ENCODE measurements at regions not wholly inside any gene's neighbourhood (a gene's known extent, or its start where the extent isn't known, plus 50 kb on each side); places are given as distances from the start of the nearest gene placed in this dataset.
A peak's percentile ranks its signal among the peaks of the same experiment; 100 is the strongest.

DNA sequence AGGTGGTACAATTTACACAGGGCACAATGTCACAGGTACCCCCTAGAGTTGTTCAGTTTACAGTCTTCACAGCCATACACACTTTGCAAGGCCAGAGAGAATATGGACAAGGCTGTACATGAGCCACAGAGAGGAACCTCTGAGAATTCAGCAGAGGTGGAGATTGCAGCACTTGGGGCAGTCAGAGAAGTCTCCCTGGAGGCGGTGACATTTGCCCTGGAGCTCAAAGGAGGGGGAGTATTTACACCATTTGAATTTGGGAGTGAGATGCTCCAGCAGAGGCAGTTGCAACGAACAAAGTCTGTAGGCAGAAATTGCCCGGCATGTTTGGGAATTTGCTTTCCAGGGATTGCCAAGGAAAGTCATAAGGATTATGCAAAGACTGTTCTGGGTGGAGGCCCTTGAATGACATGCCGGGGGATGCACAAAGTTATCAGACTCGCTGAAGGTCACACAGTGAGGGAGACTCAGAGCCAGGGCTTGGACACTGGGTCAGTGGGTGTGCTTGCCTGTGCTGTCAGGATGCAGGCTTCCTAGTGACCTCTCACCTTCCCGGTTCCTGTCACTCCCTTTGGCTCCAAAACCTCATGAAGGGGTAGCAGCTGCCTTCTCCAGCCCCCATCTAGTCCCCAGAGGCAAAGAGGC is 160.7 kb upstream of the PCBD1 start:
- peak; percentile 76 to 88 for DNase-seq

DNA sequence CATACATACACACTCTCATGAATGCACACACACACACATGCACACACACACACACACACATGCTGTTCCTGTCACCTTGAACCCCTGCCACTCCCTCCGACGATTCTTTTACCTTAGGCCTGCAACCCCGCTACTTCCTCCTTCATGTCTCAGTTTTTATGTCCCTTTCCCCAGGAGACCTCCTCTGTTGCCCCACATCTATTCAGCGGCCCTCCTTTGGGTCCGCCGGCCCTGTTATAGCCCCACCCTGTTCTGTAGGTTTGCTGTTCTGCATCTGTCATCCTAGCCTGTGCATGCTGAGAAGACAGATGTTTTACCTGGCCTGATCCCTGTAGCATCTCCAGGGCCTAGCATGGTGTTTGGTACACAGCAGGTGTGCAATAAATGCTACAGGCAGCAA is 161.6 kb upstream of the PCBD1 start:
- no peak for DNase-seq

DNA sequence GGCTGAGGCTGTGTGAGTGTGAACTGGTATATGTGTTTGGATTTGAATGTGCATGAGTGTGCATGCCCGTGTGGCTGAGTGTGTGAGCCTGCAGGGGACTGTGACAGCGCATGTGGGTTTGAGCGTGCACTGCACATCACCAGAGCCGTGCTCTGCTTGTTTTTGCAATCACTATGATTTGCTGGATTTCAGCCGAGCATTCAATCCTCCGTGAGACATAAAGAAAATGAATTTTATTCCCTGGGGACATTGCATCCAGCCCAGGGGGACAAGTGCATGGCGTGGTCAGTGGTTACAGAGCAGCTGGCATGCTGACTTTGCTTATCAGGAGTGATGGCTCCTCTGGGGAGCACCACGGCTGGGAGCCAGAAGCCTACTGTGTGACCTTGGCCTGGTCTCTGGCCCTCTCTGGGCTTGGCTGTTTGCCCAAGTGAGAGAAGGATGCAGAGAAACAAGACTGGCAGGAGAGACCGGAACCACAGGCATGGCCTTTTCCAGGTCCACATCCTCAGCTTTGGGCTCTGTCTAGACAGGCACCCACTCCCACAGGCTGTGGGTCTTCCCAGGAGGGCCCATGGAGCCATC is 160.2 kb upstream of the UNC5B start:
- DNase-seq = no peak

DNA sequence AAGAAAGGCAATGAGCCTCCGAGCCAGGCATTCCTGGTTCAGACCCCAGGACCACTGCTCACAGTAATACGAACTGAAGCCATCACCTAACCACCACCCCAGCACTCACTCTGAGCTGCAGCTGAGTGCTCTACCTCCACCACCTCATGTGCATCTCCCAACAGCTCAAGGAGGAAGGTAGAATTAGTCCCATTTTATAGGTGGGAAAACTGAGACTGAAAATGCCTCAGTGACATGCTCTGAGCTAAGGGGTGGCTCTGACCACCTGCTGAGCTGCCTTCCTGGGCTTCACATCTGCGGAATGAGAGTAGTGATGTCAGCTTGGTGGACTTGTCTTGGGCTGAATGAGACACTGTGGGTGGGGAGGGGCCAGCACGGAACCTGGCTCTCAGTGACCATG is 159.7 kb upstream of the UNC5B start:
- DNase-seq = no peak

DNA sequence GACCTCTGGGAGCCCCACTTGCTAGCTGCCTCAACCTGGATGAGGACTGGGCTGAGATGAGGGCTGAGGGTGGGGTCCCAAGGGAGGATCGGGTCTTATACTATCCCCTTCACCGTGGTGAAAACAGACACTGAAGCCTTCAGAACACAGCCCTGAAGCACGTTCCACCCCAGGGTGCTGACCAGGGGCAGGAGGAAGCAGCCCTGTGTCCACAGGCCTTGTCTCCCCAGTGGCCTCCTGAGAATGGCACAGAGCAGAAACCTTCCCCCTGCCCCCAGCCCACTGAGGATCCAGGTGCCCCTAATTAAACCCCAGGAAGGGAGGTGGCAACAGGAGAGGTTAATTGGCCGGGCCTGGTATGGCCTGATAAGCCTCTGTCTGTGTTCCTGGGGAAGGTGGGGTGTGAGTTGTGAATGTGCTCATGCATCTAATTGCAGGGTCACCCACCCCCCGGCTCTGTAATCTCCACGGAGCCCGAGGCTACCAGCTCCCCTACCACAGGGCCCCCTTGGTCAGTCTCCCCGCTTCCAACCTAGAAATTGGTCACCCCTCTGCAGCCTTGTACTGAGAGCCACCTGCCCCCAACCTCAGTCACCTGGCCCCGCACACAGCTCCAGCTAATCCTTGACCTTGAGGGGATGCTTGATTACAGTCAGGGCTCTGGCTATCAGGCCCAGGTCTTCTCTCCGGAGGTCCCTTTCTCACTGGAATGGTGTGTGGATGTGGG is 159.0 kb upstream of the UNC5B start:
- no peak for DNase-seq

DNA sequence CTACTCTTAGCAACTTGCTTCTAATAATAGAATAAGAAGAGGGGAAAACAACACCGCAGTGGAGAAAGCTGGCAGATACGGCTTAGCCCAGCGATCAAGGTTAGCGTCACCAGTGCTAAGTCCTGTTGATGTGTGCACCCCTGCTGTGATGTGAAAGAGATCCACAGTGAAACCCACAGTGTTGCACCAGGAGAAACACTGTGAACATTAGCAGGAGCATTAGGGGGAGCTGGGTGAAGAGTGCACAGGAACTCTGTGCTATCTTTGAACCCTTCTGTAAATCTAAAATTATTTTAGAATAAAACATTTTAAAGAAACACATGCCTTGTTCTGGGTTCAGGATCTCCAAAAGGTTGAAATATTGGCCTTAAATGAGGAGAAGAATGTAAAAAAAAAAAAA is 154.1 kb upstream of the UNC5B start:
- no peak for DNase-seq

DNA sequence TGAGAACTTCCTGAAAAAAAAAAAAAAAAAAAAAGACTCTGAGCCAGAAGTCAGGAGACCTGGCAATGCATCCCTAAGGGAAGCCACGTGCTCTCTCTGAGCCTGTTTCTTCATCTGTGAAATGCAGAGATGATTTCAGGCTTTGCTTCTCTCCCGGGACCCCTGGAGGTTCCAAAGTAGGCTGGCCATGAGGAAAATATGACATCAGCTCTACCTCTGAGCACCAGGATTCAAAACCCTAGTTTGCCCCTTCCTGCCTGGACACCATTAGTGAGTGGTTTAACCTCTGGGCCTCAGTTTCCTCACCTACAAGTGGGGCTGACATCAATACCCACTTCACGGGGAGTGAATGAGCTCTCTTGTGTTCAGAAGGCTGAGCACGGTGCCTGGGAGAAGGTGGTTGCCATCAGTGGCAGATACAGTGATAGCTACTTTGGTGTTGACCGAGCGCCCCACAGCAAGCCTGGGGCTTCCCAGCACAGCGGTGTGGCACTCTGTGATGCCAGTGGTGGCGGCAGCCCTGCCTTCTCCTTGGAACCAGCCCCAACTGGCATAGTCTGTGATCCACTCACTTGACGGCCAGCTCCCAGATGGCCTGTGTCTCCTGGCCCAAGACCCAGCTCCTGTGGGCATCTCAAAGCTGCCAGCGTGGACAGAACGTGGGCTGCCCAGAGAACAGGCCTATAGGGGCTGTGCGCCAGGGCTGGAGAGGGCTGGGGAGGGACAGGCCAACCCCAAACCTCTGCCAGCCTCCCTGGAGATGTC is 153.1 kb upstream of the UNC5B start:
- DNase-seq = no peak

DNA sequence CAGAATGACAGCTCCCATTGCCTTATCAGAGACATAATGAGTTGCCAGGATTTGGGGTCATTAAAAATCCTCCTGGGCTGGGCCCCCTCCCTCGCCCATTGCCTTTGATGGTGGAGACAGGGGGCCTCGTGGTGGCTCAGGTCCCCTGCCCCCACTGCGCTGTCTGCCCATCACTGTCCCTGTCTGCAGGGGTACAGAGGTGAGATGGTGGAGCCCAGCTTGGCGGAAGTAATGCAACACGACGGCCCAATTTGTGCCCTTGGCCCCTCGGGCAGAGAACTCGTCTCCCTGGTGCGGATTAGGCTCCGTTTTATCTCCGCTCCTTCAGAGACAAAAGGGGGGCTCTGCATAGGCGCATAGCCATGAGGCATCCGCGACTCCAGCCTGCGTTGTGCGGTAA is 152.4 kb upstream of the UNC5B start:
- DNase-seq = no peak

DNA sequence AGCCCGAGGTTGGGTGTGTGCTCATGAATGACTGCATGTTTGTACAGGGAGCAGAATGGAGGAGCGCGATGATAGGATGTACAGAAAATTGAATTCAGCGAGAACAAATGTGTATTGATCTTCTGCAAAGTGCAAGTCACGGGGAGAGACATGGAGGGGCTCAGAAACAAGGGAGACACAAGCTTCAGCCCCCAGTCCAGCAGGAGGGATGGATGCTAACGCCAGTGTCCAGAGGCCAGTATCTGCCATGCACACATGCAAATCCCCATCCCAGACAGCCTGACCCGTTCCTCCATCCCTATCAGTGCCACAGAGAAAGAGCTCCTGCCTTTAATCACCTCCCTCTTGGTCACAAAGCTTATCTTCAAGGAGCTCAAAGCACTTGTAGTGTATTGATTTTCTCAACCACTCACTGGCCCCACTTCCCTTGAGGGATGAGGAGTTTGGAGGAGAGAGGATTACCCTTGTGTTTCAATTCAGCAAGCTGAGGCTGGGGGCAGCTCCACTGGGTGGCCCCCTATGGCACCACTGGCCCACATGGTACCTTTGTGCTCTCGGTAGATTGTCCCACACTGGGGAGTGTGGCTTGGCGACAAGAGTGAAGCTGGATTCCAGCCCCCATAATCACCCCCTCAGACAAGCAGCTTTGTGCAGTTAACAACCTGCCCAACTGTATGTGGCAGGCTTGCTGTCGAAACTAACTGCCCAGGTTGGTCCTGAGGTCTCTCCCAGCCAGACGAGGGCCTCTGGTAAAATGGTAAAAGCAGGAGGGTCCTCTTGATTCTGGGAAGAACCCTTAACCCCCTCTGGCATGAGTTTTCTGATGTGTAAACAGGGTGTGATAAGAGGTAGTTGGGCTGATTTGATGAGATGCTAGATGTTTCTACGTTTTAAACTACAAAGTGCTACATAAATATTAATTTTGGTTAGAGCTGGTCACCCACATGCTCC is 151.6 kb upstream of the UNC5B start:
- DNase-seq = no peak

DNA sequence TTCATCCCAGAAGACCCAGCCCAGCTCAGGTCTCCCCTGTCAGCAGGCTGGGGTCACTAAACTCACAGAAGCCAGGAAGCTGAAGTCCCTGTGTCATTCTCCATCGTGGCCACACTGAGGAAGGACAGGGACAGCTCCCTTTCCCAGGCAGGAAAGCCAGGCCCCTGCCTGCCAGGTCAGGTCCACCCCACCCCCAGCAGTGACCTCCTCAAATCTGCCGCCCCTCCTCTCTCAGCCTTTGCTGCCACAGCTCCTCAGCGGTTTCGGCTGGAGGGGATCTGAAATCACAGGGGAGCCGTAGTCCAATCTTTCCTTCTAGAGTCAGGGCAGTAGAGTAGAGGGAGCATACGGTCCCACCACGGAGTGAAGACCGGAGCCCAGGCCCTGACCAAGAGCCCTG is 150.9 kb upstream of the UNC5B start:
- DNase-seq = no peak

DNA sequence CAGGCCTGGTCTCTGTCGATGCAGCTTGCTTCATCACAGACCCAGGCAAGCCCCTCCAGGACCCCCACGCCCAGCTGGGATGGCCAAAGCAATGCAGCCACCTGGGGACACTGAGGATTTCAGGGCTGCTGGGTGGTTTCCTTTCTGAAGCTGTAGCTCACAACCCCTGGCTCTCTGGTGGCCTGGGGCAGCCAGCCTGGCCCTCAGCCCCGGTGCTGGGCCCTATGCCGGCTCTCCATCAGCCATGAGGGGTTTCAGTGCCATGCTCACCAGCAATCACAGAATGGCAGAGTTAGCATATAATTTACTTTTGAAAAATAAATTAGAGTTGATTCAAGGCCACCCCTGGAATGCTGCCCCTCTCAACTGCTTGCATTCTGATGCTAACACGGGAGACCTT is 150.2 kb upstream of the UNC5B start:
- no peak for DNase-seq

DNA sequence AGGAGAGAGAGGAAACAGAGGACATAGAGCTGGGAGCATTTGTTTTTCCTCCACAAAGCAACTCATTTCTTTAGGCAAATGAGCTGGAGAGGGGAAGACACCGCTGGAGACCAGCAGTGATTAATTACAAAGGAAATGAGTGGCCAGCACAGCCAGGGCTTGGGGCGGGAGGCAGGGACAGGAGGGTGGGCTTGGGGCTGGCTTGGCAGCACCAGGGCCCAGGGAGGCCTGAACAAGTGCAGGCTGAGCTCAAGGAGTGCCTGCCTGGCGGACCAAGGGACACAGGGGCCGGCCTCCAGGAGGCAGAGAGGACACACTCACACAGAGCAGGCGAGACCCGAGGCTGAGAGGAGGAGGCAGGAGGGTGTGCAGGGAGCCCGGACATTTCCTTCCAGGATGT is 149.0 kb upstream of the UNC5B start:
- no peak for DNase-seq

DNA sequence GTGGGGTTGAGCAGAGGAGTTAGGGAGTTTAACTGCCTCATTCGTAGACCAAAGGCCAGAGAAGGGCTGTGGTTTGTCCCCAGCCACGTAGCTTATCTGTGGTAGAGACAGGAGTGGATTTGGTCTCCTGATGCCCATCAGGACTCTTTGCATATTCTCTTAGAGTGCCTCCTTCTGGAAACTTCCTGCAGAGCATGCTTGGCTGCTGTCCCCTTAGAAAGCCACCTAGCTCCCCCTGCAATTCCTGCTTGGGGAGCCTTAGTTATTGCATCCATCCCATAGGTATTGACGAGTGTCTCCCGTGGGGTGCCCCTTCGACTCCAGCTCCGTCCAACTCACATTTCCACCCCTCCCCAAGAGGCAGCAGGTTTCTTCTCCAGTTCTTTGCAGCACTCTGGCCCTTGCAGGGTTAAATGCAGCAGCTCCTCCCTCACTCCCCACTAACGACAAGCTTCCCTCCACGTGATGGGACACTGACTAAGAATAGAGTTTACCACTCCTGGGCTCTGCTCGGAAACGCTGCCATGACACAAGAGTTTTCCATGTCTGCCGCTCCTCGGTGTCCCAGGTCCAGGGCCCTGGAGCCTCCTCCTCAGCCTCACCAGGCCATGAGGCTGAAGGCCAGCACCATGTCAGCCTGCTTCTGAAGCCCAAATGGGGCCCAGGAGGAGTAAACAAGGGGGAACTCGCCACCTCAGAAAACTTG is 147.8 kb upstream of the UNC5B start:
- peak in 1 of 2 donors; percentile 27 for DNase-seq

DNA sequence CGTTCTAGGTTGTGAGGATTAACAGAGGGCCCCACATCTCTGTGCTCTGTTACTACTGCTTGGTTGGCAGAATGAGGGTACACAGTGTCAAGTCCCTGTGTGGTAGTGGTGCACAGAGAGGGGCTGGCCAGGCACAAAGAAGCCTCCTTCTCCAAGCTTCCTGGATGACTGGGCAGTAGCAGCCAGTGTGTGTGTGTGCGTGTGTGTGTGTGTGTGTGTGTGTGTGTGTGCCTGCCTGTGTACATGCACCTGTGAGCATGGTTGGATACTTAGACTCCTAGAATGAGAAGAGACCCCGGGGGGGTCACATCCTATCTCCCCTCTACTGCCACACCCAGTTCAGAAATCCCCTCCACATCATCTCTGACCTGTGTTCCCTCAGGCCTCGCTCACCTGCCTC is 146.7 kb upstream of the UNC5B start:
- DNase-seq = no peak

DNA sequence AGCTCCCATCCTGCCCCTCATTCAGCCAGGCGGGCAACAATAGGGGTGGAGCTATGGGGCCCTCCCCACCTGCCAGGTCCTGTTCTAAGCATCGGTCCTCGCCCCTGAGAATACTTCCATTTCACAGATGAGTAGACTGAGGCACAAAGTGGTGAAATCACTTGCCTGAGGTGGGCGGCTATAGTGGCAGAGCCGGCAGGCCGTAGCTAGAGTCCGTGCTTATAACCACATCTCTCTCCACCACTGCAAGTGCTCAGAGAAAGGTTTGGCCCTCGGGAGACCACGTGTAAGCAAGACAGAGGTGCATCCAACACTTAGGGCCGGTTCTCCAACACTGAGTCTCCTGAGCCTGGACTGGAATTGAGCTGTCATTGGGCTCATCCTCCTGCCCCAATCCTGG is 145.8 kb upstream of the UNC5B start:
- DNase-seq = no peak

DNA sequence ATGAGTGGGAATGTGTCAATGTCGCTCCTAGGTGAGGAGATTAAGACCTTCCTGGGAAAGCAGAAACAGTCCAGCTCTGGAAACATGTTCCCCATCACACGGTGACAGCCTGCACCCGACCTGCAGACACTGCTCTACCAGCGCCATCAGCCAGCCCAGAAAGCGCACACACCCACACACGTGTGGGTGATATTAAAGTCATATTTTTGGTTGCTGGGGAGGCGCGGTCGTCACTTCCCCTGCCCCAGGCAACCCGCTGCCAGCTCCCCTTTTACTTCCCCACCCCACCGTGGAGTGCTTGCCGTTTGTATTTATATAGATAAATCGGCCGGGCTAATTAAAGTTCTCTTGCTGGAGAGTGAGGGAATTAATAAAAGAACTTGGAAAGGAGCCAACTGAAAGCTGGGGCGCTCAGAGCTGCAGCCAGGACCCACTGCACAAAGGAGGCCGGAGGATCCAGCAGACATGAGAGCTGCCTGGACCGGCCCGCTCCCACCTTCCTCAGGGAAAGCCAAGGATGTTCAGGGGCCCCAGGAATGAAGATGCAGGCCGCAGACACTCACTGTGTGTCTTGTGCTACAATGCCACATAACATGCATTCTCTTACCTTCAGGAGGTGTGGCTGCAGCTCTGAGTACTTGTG is 145.2 kb upstream of the UNC5B start:
- peak; percentile 59 to 60 for DNase-seq

DNA sequence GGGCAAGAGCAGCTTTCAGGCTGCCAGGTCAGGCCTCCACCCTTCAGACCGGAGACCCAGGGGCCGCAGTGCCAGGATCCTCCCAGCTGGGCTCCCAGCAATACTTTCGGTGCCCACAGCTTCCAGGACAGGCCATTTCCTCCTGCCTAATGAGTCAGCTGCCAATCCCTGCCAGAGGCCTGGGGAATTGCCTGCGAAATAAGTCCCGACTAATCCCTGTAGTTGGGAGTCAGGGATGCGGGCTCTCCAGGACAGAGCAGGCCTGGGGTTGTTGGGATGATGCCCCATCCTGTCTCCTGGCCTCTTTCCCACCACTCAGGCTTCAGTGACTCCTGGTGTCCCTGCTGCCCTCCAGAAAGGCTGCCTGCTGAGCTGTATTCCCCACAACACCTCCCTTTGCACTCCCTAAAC is 143.5 kb upstream of the UNC5B start:
- DNase-seq = no peak

DNA sequence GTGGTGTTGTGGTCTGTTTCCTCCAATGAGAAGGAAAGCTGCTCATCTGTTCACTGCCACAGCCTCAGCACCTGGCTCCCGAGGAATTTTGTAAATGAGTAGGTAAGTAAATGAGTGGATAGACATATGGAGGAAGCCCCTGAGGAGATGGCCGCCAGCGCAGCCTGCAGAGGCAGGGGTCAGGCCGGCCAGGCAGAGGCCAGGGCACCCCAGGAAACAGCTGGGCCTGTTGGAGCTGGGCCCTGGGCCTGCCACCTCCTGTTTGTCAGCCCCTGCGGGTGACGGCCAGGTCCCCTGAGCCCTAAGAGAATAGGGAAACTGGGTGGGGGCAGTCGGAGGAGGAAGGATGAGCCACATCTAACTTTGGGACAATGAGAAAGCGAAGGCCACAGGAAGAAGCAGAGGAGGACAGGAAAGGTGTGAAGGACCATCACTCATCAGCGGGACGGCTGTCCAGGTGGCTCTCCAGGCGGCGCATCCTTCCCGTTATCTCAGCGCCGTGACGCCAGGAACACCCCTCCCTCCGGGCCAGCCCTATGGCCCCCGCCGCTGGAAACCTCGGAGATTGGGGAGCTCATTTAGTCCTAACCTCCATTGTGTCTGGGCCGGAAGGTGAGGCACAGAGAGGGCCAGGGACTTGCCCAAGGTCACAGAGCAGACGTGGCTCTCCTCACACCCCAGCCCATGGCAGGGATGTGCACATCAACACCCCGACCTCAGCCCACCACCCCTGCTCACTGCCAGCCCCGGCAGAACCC is 142.3 kb upstream of the UNC5B start:
- no peak for DNase-seq

DNA sequence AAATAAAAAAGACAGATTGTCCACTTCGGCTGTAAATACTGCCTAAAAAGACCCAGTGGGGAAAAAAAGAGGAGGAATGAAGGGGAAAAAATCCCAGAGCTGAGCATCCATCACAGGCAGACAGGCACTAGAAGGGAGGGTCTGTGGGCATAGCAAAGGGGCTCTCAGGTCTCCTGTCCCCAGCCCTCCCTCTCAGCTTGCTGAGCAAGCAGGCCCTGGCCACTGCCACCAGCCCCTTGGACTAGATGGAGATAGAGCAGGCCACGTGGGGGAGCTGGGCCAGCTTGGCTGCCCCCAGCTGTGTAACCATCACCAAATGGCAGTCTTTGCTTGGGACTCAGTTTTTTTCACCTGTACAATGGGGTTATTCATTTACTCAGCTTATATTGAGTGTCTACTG is 141.6 kb upstream of the UNC5B start:
- DNase-seq = no peak

DNA sequence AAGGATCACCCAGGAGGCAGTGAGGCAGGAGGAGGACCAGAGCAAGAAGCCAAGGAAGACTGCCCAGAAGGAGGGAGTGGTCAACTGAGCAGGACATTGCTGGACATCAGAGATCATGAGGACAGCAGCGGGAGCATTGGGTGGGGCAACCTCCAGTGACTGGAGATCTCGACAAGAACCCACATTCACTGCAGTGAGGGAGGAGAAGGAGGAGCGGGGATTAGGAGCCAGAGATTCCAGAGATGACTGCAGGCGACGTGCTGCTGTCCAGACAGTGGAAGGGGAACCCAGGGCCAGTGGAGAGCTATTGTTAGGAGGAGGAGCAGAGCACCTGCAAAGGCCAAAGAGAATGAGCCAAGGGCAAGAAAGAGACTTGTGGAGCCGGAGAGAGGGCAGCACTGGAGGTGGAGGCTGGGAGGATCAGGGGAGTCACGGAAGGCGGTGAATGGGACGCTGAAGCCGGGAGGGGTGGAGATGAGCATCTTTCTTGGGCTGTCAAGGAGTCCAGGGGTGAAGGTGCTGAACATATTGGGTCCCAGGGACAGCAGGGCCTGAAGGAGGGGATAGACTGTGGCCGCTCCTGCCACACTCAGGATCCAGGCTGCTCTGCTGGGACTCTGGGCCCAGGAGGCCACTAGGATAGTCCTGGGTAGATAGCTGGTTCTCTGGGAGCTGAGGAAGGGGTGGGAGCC is 140.1 kb upstream of the UNC5B start:
- no peak for DNase-seq
